Sciatic nerve (tissue), 2 donors: ENCODE measurements at regions not wholly inside any gene's neighbourhood (a gene's known extent, or its start where the extent isn't known, plus 50 kb on each side); places are given as distances from the start of the nearest gene placed in this dataset.

ENCODE experiments used
- ATAC-seq: fragments of 200-7000 bp; cut with Tn5 transposase; one replicate; pipeline ENCODE4 v1.9.1; 2020; ENCODE audit warnings: mild to moderate bottlenecking, moderate library complexity
- DNase-seq: peaks from one replicate; pipeline ENCODE4 v3.0.0-alpha.2; 2020; ENCODE audit warnings: low spot score
- intact Hi-C: fragments of 100-400 bp; cut with DNase I; formaldehyde crosslinking; loops from one replicate; pipeline ENCODE4 v1.14.2; 2022
- donor health status: DM: no; HTN: no; CAD: no.
- donor health status: DM: no; HTN: no; CAD: no.

DNA sequence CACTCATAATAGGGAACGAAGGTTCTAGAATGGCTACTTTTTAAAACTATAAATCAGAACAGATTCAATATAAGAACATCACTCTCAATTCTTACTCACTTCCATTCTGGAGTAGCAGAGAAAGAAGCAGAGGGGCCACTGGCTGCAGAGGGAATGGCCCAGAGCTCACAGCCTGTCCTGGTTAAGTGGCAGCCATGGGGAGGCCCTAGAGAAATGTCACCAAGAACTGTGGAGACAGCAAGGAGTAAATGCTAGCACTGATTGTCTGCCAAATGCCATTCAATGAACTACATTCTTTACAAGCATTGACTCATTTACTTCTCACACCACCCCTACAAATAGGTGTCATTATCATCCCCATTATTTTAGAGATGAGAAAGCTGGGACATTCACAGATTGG, 74.6 kb upstream of the KCNMA1 start:
- no peak for DNase-seq
- no peak for ATAC-seq
- intact Hi-C loops = no loop called here

GRCh38 chr10:77711683-77712049, 74.1 kb upstream of the KCNMA1 start:
- ATAC-seq = no peak
- intact Hi-C loops = no loop called here
- no peak for DNase-seq

DNA sequence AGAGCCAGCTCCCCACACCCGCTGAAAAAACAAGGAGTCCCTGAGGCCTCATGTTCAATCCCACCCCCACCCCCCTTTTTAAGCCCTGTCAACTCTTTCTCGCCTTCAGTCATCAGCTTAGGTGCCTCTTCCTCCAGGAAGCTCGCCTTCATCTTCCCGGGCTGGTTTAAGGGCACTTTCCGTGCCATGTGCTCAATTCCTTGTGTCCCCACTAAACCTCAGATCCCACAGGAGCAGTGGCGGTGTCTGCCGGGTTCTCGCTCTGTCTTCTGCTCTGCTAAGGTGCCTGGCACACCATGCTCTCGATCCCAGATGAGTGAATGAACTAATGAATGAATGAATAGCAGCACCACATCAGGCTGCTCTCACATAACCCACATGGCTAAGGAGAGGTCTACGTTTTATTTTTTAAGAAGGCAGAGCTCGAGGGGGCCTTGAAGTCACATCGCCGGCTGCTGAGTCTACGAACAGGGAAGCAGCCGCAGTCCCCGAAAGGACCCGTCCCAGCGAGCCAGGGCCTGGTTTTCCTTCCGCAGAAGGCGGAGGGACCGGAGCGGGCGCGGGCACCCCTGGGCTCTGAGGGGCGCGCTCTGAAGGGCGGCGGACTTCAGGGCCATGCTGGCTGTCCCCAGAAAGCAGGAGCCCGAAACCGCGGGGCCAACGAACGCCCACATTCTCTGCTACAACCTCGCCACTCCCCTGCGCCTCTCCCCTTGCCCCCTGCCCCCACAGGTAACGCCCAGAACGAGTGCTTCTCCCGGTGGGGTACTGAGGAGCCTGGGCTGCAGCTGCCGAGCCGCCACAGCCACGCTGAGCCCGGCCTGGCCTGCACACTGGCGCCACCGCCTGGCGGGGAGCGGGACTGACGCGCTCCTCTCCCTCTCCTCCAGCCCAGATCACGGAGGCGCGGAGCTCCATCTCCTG, 73.4 kb upstream of the KCNMA1 start:
- peak; percentile 87 for DNase-seq
- ATAC-seq = peak; percentile 95
- intact Hi-C loops = no loop called here

DNA sequence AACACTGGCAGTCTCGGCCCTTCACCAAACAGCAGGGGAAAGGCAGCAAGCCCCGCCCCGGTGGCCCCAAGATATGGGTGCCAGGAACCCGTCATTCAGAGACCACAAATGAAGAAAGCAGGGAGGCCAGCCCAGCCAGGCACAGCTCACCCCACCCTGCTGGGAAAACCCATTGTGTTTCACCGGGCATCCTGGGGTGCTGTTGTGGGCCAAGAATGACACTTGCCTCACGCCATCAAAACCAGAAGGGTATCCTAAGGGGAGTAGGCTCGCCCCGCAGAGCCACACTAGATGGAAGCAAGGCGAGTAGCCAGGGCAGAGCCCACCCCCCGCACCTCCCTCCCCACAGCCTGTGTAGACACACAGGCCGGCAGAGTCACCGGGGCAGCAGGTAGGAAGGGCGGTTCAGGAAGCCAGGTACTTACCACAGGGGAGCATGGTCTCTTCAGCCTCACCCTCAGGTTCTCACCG, 72.5 kb upstream of the KCNMA1 start:
- no peak for ATAC-seq
- intact Hi-C loops = no loop called here

DNA sequence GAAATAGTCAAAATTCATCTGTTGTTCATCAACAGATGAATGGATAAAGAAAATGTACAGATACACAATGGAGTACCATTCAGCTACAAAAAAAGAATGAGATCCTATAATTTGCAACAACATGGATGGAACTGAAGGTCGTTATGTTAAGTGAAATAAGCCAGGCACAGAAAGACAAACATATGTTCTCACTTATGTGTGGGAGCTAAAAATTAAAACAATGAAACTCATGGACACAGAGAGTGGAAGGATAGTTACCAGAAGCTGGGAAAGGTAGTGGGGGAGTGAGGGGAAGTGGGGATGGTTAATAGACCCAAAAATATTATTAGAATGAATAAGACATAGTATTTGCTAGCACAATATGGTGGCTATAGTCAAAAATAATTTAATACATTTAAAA, 70.0 kb upstream of the KCNMA1 start:
- no peak for ATAC-seq
- intact Hi-C loops = no loop called here
- no peak for DNase-seq

More for the DNA sequence above, 72.5 kb upstream of the KCNMA1 start:
- no peak for DNase-seq

- ATAC-seq (no peak), DNase-seq (no peak)
- intact Hi-C loops = no loop called here
Measured at GRCh38 chr10:77702166-77702565, 64.6 kb upstream of the KCNMA1 start.

- ATAC-seq = no peak
- intact Hi-C loops = no loop called here
Measured at GRCh38 chr10:77700086-77700485, 62.5 kb upstream of the KCNMA1 start.

DNA sequence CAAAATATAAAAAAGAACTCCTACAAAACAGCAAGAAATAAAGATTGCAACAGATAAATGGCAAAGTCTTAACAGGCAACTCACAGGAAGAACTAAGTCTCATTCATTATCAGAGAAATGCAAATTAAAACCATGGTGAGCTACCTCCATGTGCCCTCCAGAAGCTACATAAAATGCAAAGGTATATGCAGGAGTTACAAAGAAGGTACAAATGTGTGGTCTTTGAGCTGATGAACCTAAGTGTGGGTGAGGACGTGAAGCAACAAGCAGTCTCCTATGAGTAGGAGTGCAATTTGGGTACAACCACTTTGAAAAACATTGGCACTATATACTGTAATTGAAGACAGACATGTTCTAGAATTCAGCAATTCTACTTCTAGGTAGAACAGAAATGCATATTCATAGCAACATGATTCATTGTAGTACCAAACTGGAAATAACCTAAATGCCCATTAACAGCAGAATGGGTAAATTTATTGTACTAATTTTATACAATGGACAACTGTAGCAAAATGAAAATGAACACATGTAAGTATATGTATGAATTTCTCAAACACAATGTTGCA, 61.6 kb upstream of the KCNMA1 start:
- DNase-seq = no peak

More at GRCh38 chr10:77700086-77700485, 62.5 kb upstream of the KCNMA1 start:
- no peak for DNase-seq

GRCh38 chr10:77698267-77698931, 60.8 kb upstream of the KCNMA1 start:
- ATAC-seq (no peak), DNase-seq (no peak)
- intact Hi-C loops = no loop called here

More for the DNA sequence above, 61.6 kb upstream of the KCNMA1 start:
- intact Hi-C loops = no loop called here
- no peak for ATAC-seq

DNA sequence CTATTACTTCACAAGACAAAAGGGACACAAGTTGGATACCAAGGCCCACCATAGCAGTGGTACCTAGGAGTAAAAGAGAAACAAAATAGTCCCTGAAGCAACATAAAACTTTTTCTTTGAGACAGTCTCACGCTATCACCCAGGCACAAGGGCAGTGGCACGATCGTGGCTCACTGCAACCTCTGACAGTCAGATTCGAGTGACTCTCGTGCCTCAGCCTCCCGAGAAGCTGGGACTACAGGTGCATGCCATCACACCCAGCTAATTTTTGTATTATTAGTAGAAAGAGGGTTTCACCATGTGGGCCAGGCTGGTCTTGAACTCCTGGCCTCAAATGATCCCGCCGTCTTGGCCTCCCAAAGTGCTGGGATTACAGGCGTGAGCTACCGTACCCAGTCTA, 59.0 kb upstream of the KCNMA1 start:
- intact Hi-C loops = no loop called here
- no peak for ATAC-seq
- DNase-seq = no peak

DNA sequence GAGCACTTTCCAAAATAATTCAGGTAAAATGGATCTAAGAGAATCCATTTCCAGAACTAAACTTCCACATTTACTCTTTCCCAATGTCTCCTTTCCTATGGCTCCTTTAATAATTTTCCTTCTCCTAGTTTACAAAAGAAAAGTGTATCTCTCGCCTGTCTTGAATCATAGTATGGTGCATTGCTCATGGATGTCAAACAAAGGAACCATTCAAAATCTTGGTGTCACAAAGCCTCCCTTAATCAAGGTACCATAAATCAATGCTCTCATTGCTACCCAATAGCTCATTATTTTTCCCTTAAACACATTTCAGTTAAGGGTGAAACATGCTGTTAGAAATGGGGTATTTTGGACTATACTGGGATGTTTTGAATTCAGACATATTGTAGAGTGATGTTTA, 57.6 kb upstream of the KCNMA1 start:
- intact Hi-C loops = no loop called here
- ATAC-seq (no peak), DNase-seq (no peak)

GRCh38 chr10:77692782-77693181, 55.2 kb upstream of the KCNMA1 start:
- DNase-seq (no peak), ATAC-seq (no peak)
- intact Hi-C loops = no loop called here

DNA sequence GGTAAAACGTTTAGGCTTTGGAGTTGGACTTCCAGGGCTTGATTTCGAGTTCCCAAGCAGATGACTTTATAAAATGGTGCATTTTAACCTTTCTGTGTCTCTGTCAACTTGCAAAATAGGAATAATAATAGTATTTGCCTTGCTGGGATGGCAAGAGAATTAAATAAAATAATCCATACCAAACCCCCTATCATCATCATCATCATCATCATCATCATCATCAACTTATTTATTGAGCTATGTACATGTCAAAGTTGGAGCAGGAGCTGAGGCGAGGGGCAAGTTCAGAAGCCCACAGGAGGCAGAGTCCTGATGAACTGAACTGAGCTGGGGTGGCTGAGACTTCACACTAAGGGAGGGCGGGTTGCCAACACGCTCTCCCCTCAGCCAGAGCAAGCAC, 51.7 kb upstream of the KCNMA1 start:
- intact Hi-C loops = no loop called here
- DNase-seq = no peak
- no peak for ATAC-seq

DNA sequence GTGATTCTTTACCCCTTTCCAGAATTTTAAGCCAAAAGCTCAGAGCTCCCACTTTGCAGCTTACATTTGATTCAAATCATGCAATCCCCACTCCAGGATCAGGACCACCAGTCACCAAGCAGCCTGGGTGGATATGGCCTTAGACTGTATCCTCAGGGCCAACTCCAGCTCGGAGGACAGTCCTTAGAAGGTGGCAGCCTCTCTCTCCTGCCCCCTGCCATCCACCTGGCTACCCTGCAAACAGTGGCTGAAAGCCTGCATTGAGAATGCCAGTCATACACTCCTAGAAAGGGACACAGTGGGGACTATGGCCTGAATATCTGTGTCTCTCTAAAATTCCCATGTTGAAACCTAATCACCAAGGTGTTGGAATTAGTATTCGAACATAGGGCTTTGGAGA, 50.0 kb upstream of the KCNMA1 start:
- ATAC-seq = no peak
- intact Hi-C loops = no loop called here
- no peak for DNase-seq
